ENCODE measurements at regions not wholly inside any gene's neighbourhood (a gene's known extent, or its start where the extent isn't known, plus 50 kb on each side); places are given as distances from the start of the nearest gene placed in this dataset.

GRCh38 chr2:188102881-188103280, 188.8 kb upstream of the GULP1 start:
- H3K27me3 ChIP-seq (ENCODE audit: control insufficient read depth, insufficient read depth, low read length): no peaks in the 10 kb centered on the region
- H3K4me3 ChIP-seq (ENCODE audit: low read length): no peak overlapping the region
- no peak overlapping the region for H3K27ac ChIP-seq (ENCODE audit: low read length)
- H3K9me3 ChIP-seq (ENCODE audit: control insufficient read depth, insufficient read depth, low read length): no peaks in the 10 kb centered on the region
- DNase-seq (ENCODE audit: low read depth, low spot score): no peak
- no peaks in the 10 kb centered on the region for H3K36me3 ChIP-seq (ENCODE audit: control insufficient read depth, insufficient read depth, low read length)
- H3K4me1 ChIP-seq (ENCODE audit: control insufficient read depth, insufficient read depth, low read length): no peaks in the 10 kb centered on the region
- WGBS (ENCODE audit: insufficient coverage, insufficient read length): no CpG with 5 or more reads among the region's 6 CpGs

- Histone ChIP-seq H3K27me3 (ENCODE audit: control insufficient read depth, insufficient read depth, low read length) (no peaks in the 10 kb centered on the region), H3K4me3 (ENCODE audit: low read length) (no peak overlapping the region), H3K4me1 (ENCODE audit: control insufficient read depth, insufficient read depth, low read length) (no peaks in the 10 kb centered on the region), H3K27ac (ENCODE audit: low read length) (no peak overlapping the region), H3K9me3 (ENCODE audit: control insufficient read depth, insufficient read depth, low read length) (no peaks in the 10 kb centered on the region), H3K36me3 (ENCODE audit: control insufficient read depth, insufficient read depth, low read length) (no peaks in the 10 kb centered on the region)
- no CpG with 5 or more reads among the region's 1 CpG for WGBS (ENCODE audit: insufficient coverage, insufficient read length)
- no peak for DNase-seq (ENCODE audit: low read depth, low spot score)
Observed at GRCh38 chr2:188114014-188114413, 177.7 kb upstream of the GULP1 start.

GRCh38 chr2:188117706-188118105, 174.0 kb upstream of the GULP1 start:
- Histone ChIP-seq H3K27ac (ENCODE audit: low read length) (no peak overlapping the region), H3K4me3 (ENCODE audit: low read length) (no peak overlapping the region), H3K9me3 (ENCODE audit: control insufficient read depth, insufficient read depth, low read length) (no peaks in the 10 kb centered on the region), H3K36me3 (ENCODE audit: control insufficient read depth, insufficient read depth, low read length) (no peaks in the 10 kb centered on the region), H3K4me1 (ENCODE audit: control insufficient read depth, insufficient read depth, low read length) (no peaks in the 10 kb centered on the region), H3K27me3 (ENCODE audit: control insufficient read depth, insufficient read depth, low read length) (no peaks in the 10 kb centered on the region)
- WGBS (ENCODE audit: insufficient coverage, insufficient read length): no CpG with 5 or more reads among the region's 2 CpGs
- no peak for DNase-seq (ENCODE audit: low read depth, low spot score)

- WGBS (ENCODE audit: insufficient coverage, insufficient read length): no CpG with 5 or more reads among the region's 1 CpG
- H3K9me3 ChIP-seq (ENCODE audit: control insufficient read depth, insufficient read depth, low read length): no peaks in the 10 kb centered on the region
- no peak overlapping the region for H3K4me3 ChIP-seq (ENCODE audit: low read length)
- no peaks in the 10 kb centered on the region for H3K4me1 ChIP-seq (ENCODE audit: control insufficient read depth, insufficient read depth, low read length)
- H3K27ac ChIP-seq (ENCODE audit: low read length): no peak overlapping the region
- no peaks in the 10 kb centered on the region for H3K27me3 ChIP-seq (ENCODE audit: control insufficient read depth, insufficient read depth, low read length)
- no peaks in the 10 kb centered on the region for H3K36me3 ChIP-seq (ENCODE audit: control insufficient read depth, insufficient read depth, low read length)
- no peak for DNase-seq (ENCODE audit: low read depth, low spot score)
Observed at GRCh38 chr2:188118431-188118830, 173.2 kb upstream of the GULP1 start.

GRCh38 chr2:188119112-188119838, 172.4 kb upstream of the GULP1 start:
- H3K4me3 ChIP-seq (ENCODE audit: low read length): no peak overlapping the region
- 100% methylated on average over 2 of the region's 5 CpGs for WGBS (ENCODE audit: insufficient coverage, insufficient read length)
- no peak overlapping the region for H3K27ac ChIP-seq (ENCODE audit: low read length)
- no peaks in the 10 kb centered on the region for H3K27me3 ChIP-seq (ENCODE audit: control insufficient read depth, insufficient read depth, low read length)
- H3K9me3 ChIP-seq (ENCODE audit: control insufficient read depth, insufficient read depth, low read length): no peaks in the 10 kb centered on the region
- DNase-seq (ENCODE audit: low read depth, low spot score): no peak
- no peaks in the 10 kb centered on the region for H3K36me3 ChIP-seq (ENCODE audit: control insufficient read depth, insufficient read depth, low read length)
- no peaks in the 10 kb centered on the region for H3K4me1 ChIP-seq (ENCODE audit: control insufficient read depth, insufficient read depth, low read length)

GRCh38 chr2:188122985-188123384, 168.7 kb upstream of the GULP1 start:
- no peak overlapping the region for H3K4me3 ChIP-seq (ENCODE audit: low read length)
- no peak for DNase-seq (ENCODE audit: low read depth, low spot score)
- H3K27ac ChIP-seq (ENCODE audit: low read length): no peak overlapping the region
- no peaks in the 10 kb centered on the region for H3K9me3 ChIP-seq (ENCODE audit: control insufficient read depth, insufficient read depth, low read length)
- H3K4me1 ChIP-seq (ENCODE audit: control insufficient read depth, insufficient read depth, low read length): no peaks in the 10 kb centered on the region
- H3K36me3 ChIP-seq (ENCODE audit: control insufficient read depth, insufficient read depth, low read length): no peaks in the 10 kb centered on the region
- H3K27me3 ChIP-seq (ENCODE audit: control insufficient read depth, insufficient read depth, low read length): no peaks in the 10 kb centered on the region

- no peak for DNase-seq (ENCODE audit: low read depth, low spot score)
- Histone ChIP-seq H3K9me3 (ENCODE audit: control insufficient read depth, insufficient read depth, low read length) (no peaks in the 10 kb centered on the region), H3K4me3 (ENCODE audit: low read length) (no peak overlapping the region), H3K4me1 (ENCODE audit: control insufficient read depth, insufficient read depth, low read length) (no peaks in the 10 kb centered on the region), H3K36me3 (ENCODE audit: control insufficient read depth, insufficient read depth, low read length) (no peaks in the 10 kb centered on the region), H3K27me3 (ENCODE audit: control insufficient read depth, insufficient read depth, low read length) (no peaks in the 10 kb centered on the region), H3K27ac (ENCODE audit: low read length) (no peak overlapping the region)
- no CpG with 5 or more reads among the region's 4 CpGs for WGBS (ENCODE audit: insufficient coverage, insufficient read length)
Observed at GRCh38 chr2:188129677-188130076, 162.0 kb upstream of the GULP1 start.

GRCh38 chr2:188130317-188130716, 161.4 kb upstream of the GULP1 start:
- DNase-seq (ENCODE audit: low read depth, low spot score): no peak

GRCh38 chr2:188131281-188131680, 160.4 kb upstream of the GULP1 start:
- Histone ChIP-seq H3K4me3 (ENCODE audit: low read length) (no peak overlapping the region), H3K27me3 (ENCODE audit: control insufficient read depth, insufficient read depth, low read length) (no peaks in the 10 kb centered on the region), H3K9me3 (ENCODE audit: control insufficient read depth, insufficient read depth, low read length) (no peaks in the 10 kb centered on the region), H3K4me1 (ENCODE audit: control insufficient read depth, insufficient read depth, low read length) (no peaks in the 10 kb centered on the region), H3K27ac (ENCODE audit: low read length) (no peak overlapping the region), H3K36me3 (ENCODE audit: control insufficient read depth, insufficient read depth, low read length) (no peaks in the 10 kb centered on the region)
- DNase-seq (ENCODE audit: low read depth, low spot score): no peak
- whole genome bisulfite sequencing (ENCODE audit: insufficient coverage, insufficient read length): no CpG with 5 or more reads among the region's 1 CpG

More at GRCh38 chr2:188130317-188130716, 161.4 kb upstream of the GULP1 start:
- no peaks in the 10 kb centered on the region for H3K9me3 ChIP-seq (ENCODE audit: control insufficient read depth, insufficient read depth, low read length)
- no peak overlapping the region for H3K4me3 ChIP-seq (ENCODE audit: low read length)
- H3K36me3 ChIP-seq (ENCODE audit: control insufficient read depth, insufficient read depth, low read length): no peaks in the 10 kb centered on the region
- no peaks in the 10 kb centered on the region for H3K27me3 ChIP-seq (ENCODE audit: control insufficient read depth, insufficient read depth, low read length)
- no peaks in the 10 kb centered on the region for H3K4me1 ChIP-seq (ENCODE audit: control insufficient read depth, insufficient read depth, low read length)
- no peak overlapping the region for H3K27ac ChIP-seq (ENCODE audit: low read length)

GRCh38 chr2:188132385-188132784, 159.3 kb upstream of the GULP1 start:
- DNase-seq (ENCODE audit: low read depth, low spot score): no peak
- no peak overlapping the region for H3K27ac ChIP-seq (ENCODE audit: low read length)
- H3K4me3 ChIP-seq (ENCODE audit: low read length): no peak overlapping the region
- no peaks in the 10 kb centered on the region for H3K27me3 ChIP-seq (ENCODE audit: control insufficient read depth, insufficient read depth, low read length)
- no peaks in the 10 kb centered on the region for H3K36me3 ChIP-seq (ENCODE audit: control insufficient read depth, insufficient read depth, low read length)
- no peaks in the 10 kb centered on the region for H3K9me3 ChIP-seq (ENCODE audit: control insufficient read depth, insufficient read depth, low read length)
- WGBS (ENCODE audit: insufficient coverage, insufficient read length): no CpG with 5 or more reads among the region's 5 CpGs
- no peaks in the 10 kb centered on the region for H3K4me1 ChIP-seq (ENCODE audit: control insufficient read depth, insufficient read depth, low read length)

GRCh38 chr2:188134241-188134640, 157.4 kb upstream of the GULP1 start:
- Histone ChIP-seq H3K27ac (ENCODE audit: low read length) (no peak overlapping the region), H3K27me3 (ENCODE audit: control insufficient read depth, insufficient read depth, low read length) (no peaks in the 10 kb centered on the region), H3K36me3 (ENCODE audit: control insufficient read depth, insufficient read depth, low read length) (no peaks in the 10 kb centered on the region), H3K9me3 (ENCODE audit: control insufficient read depth, insufficient read depth, low read length) (no peaks in the 10 kb centered on the region), H3K4me3 (ENCODE audit: low read length) (no peak overlapping the region), H3K4me1 (ENCODE audit: control insufficient read depth, insufficient read depth, low read length) (no peaks in the 10 kb centered on the region)
- no CpG with 5 or more reads among the region's 1 CpG for WGBS (ENCODE audit: insufficient coverage, insufficient read length)
- no peak for DNase-seq (ENCODE audit: low read depth, low spot score)
